MCF 10A (cell line): ENCODE measurements at regions not wholly inside any gene's neighbourhood (a gene's known extent, or its start where the extent isn't known, plus 50 kb on each side); places are given as distances from the start of the nearest gene placed in this dataset.
"Not testable (repeated sequence)": the region's sequence is repeated elsewhere in the genome, so short reads cannot be mapped to it uniquely, and the experiment has no call there.

ENCODE experiments used
- BruUV-seq: library from RNA; stranded (reverse); fragments of 400-500 nt; replicated peaks from 2 replicates; lab custom pipeline; 2021; lab: Mats Ljungman, UMichigan
- CTCF ChIA-PET: fragments of 300-600 bp; sonication (Branson Sonifier 250); formaldehyde crosslinking; extraction: SDS; loops from one replicate; lab custom pipeline; 2021; ENCODE audit warnings: antibody characterized with exemption, inconsistent platforms; lab: Yijun Ruan, JAX
- POLR2A ChIA-PET: fragments of 300-600, 350-650 bp; sonication (Branson Sonifier 250); formaldehyde crosslinking; extraction: SDS; loops from one replicate; lab custom pipeline; 2020; ENCODE audit warnings: antibody characterized with exemption, inconsistent platforms; lab: Yijun Ruan, JAX
- DNase-seq: peaks from one replicate; pipeline ENCODE4 v3.0.0-alpha.2; 2018; ENCODE audit not compliant: unreplicated experiment
- H3K27ac Mint-ChIP-seq: one replicate; pipeline ENCODE4 v1.8.0; 2022; ENCODE audit warnings: mild to moderate bottlenecking, low read depth, mixed read lengths; ENCODE audit not compliant: unreplicated experiment
- H3K27me3 Mint-ChIP-seq: one replicate; pipeline ENCODE4 v1.8.0; 2022; ENCODE audit warnings: mixed read lengths; ENCODE audit not compliant: insufficient read depth, unreplicated experiment
- H3K36me3 Mint-ChIP-seq: one replicate; pipeline ENCODE4 v1.8.0; 2022; ENCODE audit warnings: mild to moderate bottlenecking, moderate library complexity, mixed read lengths; ENCODE audit not compliant: insufficient read depth, unreplicated experiment
- H3K4me1 Mint-ChIP-seq: one replicate; pipeline ENCODE4 v1.8.0; 2022; ENCODE audit warnings: mixed read lengths; ENCODE audit not compliant: insufficient read depth, unreplicated experiment
- H3K4me3 Mint-ChIP-seq: one replicate; pipeline ENCODE4 v1.8.0; 2022; ENCODE audit warnings: mild to moderate bottlenecking, moderate library complexity, mixed read lengths; ENCODE audit not compliant: unreplicated experiment
- H3K9me3 Mint-ChIP-seq: one replicate; pipeline ENCODE4 v1.8.0; 2022; ENCODE audit warnings: mixed read lengths; ENCODE audit not compliant: unreplicated experiment
- intact Hi-C: fragments of 100-400 bp; cut with micrococcal nuclease; formaldehyde crosslinking; loops from 2 replicates; pipeline ENCODE4 v1.14.1; 2022
- TF ChIP-seq, protein P1 (sequence below): fragments of 200-600 bp; IDR thresholded peaks from one replicate; pipeline ENCODE4 v1.8.0; 2022; ENCODE audit warnings: antibody characterized with exemption, mild to moderate bottlenecking; ENCODE audit not compliant: unreplicated experiment

DNA sequence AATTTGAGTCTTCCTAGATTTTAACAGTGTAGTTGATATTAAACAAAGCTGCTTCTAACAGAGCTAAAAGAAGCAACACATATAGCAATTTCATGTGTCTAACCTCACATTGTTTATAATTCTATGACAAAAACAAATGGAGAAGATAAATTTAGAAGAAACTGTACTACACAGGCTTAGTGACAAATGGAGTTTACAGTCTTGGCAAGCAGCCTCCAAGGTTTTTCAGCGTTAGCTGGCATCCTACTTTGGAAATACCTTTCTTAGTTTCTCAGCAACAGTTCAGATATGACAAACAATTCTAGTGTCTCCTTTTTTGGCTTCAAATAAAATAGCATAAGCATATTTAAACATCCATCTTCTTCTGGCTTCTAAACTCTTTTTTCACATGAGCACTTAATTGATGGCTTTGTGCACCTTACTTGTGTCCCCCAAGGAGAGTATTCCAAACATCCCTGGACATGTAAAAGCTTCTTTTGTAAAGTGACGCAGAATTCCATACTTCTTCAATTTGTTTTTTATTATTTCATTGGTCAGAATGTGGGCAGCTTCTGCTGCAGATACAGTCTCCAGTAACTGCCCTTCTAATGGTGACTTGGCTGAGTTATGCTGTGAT, 249.8 kb downstream of the ANTXR2 start:
- no TSS peak for BruUV-seq
- H3K27ac Mint-ChIP-seq, result no peak overlapping the region
- POLR2A ChIA-PET, result interaction anchor here (0.6 kb wide), 1 partner anchor 189 kb away, joined by 3 read pairs; no protein-coding TSS in a partner anchor
- TF ChIP-seq, protein P1, sequence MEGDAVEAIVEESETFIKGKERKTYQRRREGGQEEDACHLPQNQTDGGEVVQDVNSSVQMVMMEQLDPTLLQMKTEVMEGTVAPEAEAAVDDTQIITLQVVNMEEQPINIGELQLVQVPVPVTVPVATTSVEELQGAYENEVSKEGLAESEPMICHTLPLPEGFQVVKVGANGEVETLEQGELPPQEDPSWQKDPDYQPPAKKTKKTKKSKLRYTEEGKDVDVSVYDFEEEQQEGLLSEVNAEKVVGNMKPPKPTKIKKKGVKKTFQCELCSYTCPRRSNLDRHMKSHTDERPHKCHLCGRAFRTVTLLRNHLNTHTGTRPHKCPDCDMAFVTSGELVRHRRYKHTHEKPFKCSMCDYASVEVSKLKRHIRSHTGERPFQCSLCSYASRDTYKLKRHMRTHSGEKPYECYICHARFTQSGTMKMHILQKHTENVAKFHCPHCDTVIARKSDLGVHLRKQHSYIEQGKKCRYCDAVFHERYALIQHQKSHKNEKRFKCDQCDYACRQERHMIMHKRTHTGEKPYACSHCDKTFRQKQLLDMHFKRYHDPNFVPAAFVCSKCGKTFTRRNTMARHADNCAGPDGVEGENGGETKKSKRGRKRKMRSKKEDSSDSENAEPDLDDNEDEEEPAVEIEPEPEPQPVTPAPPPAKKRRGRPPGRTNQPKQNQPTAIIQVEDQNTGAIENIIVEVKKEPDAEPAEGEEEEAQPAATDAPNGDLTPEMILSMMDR, result no peak
- CTCF ChIA-PET, result interaction anchor here (0.7 to 0.8 kb wide), 2 partner anchors 44 to 366 kb away, joined by 3 read pairs; no protein-coding TSS in a partner anchor
- no peaks in the 10 kb centered on the region for H3K9me3 Mint-ChIP-seq
- H3K36me3 Mint-ChIP-seq, result no peaks in the 10 kb centered on the region
- DNase-seq, result peak; percentile 12
- intact Hi-C loops, result no loop called here
- H3K4me1 Mint-ChIP-seq, result peaks cover 8% of the 10 kb centered on the region
- H3K27me3 Mint-ChIP-seq, result no peaks in the 10 kb centered on the region
- no peak overlapping the region for H3K4me3 Mint-ChIP-seq

DNA sequence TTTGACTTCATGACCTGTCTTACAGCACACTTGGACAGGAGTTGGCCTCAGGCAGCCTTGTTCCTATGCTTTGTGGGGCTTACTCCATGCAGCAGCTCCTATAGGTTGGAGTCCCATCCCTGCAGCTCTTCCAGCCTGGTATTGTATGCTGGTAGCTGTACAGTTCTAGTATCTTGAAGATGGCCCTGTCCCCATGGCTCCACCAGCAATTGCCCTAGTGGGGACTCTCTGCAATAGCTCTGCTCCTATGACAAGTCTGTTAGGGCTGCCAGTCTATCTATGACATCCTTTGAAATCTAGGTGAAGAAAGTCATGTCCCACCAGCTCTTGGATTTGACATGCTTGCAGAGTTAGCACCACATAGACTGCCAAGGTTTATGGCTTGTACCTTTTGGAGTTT, 252.6 kb downstream of the ANTXR2 start:
- intact Hi-C loops, result no loop called here
- H3K9me3 Mint-ChIP-seq, result no peaks in the 10 kb centered on the region
- TF ChIP-seq, protein P1, result no peak
- H3K27ac Mint-ChIP-seq, result peak overlapping the region; percentile 24
- no TSS peak for BruUV-seq
- DNase-seq, result no peak
- peaks cover 8% of the 10 kb centered on the region for H3K4me1 Mint-ChIP-seq
- H3K27me3 Mint-ChIP-seq, result no peaks in the 10 kb centered on the region
- no peak overlapping the region for H3K4me3 Mint-ChIP-seq
- ChIA-PET POLR2A (no interaction called here), CTCF (no interaction called here)
- no peaks in the 10 kb centered on the region for H3K36me3 Mint-ChIP-seq

DNA sequence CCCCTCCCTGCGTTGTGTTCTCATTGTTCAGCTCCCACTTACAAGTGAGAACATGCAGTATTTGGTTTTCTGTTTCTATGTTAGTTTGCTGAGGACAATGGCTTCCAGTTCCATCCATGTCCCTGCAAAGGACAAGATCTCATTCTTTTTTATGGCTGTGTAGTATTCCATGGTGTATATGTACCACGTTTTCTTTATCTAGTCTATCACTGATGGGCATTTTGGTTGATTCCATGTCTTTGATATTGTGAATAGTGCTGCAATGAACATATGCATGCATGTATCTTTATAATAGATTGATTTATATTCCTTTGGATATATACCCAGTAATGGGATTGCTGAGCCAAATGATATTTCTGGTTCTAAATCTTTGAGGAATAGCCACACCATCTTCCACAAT, 265.1 kb downstream of the ANTXR2 start:
- H3K27ac Mint-ChIP-seq, H3K4me3 Mint-ChIP-seq, POLR2A ChIA-PET, H3K36me3 Mint-ChIP-seq, DNase-seq, BruUV-seq, CTCF ChIA-PET, intact Hi-C loops, H3K27me3 Mint-ChIP-seq, H3K4me1 Mint-ChIP-seq, H3K9me3 Mint-ChIP-seq: not testable (repeated sequence)

DNA sequence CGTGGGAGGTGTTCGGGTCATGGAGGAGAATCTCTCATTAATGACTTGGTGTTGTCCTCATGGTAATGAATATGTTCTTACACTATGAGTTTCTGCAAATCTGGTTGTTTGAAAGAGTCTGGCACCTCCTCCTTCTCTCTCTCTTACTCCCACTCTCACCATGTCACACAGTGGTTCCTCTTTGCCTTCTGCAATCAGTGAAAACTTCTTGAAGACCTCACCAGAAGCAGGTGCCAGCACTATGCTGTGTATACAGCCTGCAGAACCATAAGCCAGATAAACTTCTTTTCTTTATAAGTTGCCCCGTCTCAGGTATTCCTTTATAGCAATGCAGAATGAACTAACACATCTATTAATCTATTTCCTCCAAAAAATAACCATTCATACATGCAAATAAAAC, 275.0 kb downstream of the ANTXR2 start:
- Mint-ChIP-seq H3K9me3 (no peaks in the 10 kb centered on the region), H3K36me3 (no peaks in the 10 kb centered on the region), H3K27me3 (no peaks in the 10 kb centered on the region), H3K4me1 (no peaks in the 10 kb centered on the region), H3K4me3 (no peak overlapping the region), H3K27ac (no peak overlapping the region)
- POLR2A ChIA-PET, result no interaction called here
- DNase-seq, result no peak
- TF ChIP-seq, protein P1, result no peak
- intact Hi-C loops, result no loop called here
- CTCF ChIA-PET, result no interaction called here
- no TSS peak for BruUV-seq
